Activated naive CD4-positive, alpha-beta T cell treated with Interleukin-2 at 50 U/mL for 16 hours (primary cell): ENCODE measurements at regions not wholly inside any gene's neighbourhood (a gene's known extent, or its start where the extent isn't known, plus 50 kb on each side); places are given as distances from the start of the nearest gene placed in this dataset.
"Not testable (repeated sequence)": the region's sequence is repeated elsewhere in the genome, so short reads cannot be mapped to it uniquely, and the experiment has no call there.

Experiments
- DNase-seq: peaks from one replicate; pipeline ENCODE4 v3.0.0-alpha.2; 2020

DNA sequence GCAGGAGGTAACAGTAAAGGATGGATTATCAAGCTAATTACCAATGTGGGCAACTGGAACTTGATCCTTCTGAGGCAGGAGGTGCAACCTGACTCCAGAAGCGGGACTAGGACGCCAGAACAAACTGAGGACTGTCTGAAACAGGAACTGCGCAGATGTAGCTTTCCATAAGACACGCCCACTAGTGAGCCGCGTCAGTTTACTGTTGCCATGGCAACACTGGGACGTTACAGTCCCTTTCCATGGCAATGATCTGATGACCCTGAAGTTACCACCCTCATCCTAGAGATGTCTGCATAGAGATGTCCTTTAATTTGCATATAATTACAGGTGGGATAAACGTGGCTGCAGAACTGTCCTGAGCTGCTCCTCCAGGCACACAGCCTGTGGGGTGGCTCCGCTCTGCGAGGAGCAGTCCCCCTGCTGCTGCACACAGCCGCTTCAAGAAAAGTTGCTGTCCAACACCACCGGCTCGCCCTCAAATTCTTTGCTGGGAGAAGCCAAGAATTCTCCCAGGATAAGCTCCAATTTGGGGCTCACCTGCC lies 816.6 kb downstream of the UQCRFS1 start:
- no peak for DNase-seq

DNA sequence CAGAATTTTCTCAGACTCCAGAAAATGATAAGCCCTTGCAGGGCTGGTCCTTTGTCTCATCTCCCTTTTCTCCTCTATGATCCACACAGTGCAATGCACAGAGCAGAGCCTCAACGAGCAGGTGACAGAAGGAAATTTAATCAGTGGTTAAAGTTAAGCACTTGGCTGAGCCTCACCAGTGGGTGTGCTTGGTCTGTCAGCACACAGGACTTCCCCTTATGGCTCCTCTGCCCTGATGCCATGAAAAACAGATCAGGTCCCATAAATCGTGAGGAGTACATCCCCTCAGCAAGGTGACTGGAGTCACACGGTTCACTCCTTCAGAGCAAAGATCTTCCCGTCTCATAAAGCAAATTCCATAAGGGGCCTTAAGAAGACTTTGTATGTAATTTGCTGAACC lies 818.2 kb downstream of the UQCRFS1 start:
- no peak for DNase-seq

DNA sequence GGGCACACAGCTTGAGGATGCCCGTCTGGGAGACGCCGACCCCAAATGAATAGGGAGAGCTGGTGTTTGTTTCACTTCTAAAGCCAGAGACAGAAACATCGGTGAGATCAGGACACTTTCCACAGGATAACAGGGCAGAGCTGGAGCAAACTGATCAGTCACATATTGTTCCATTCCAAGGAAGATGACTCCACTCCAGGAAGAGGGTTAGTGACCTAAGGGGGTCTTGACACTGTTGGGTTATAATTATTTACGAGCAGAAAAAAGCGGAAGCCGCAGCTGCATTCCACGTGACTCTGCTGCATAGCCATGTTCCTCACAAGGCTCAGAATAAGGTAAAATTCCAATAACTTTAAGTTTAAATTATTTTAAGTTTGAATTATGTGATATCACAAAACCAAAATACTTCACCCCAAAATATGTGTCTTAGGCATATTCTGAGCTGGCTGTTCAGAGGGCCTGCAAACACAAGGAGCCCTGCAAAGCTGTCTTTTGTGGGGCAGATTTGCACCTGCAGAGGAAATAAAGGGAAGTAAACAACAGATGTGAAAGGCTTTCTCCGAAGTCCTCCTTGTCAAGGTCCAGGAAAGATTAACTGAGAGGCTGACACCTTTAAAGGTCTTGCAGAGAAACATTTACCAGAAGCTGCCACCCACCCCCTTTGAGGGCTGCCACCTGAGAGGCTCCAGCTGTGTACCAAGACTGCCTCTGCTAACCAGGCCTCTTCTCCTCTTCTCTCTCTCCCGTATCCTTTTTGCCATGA lies 819.2 kb downstream of the UQCRFS1 start:
- DNase-seq = no peak

DNA sequence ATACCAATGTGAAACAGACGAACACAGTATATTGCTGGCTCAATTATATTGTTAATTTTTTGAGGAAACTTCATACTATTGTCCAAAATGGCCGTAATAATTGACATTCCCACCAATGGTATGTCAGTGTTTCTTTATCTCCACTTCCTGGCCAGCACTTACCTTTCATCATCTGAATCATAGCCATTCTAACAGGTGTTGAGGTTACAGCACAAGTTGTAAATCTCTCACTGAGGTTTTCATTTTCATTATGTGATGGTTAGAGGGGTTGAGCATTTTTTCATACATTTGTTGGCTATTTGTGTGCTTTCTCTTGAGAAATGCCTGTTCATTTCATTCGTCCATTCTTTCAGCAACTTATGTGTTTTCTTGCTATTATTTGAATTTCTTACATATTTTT lies 824.0 kb downstream of the UQCRFS1 start:
- DNase-seq = no peak

DNA sequence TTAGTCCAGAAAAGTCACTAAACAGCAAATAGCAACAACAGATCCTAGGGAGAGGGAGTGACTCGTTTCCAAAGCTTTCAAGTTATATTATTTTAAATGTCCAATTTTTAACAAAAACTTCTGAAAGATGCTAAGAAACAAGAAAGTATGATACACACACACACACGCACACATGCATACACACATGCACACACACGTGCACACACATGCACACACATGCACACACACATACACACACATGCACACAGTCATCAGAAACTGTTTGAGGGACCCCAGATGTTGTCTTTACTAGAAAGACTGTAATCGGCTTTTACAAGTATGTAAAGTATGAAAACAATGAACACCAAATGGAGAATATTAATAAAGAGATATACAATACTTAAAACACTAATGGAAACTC lies 825.4 kb downstream of the UQCRFS1 start:
- DNase-seq = no peak

DNA sequence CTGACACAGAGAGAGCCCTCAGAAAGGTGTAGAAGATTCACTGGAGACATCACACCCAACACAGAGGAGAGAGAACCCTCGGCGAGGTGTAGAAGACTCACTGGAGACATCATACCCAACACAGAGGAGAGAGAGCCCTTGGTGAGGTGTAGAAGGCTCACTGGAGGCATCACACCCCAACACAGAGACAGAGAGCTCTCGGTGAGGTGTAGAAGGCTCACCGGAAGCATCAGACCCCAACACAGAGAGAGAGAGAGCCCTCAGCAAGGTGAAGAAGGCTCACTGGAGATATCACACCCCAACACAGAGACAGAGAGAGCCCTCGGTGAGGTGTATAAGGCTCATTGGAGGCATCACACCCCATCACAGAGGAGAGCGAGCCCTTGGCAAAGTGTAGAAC lies 826.5 kb downstream of the UQCRFS1 start:
- DNase-seq = no peak

DNA sequence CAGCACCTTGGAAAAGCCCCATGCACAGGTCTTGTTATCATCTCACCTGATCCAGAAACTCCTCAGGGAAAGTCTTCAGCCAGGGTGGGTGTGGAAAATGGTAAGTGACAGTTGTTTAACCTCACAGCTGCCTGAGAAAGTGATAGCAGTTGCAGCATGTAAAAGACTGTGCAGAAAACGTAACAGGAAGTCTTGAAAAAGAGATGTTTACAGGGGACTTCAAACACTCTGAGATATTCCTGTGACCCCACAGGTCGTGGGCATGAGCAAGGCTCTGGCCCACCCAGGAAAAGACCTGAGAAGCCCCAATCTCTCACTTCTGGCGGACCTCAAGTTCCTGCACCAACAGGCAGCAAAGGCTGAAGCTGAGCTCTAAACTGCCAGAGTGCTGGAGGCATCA lies 826.9 kb downstream of the UQCRFS1 start:
- DNase-seq = no peak

DNA sequence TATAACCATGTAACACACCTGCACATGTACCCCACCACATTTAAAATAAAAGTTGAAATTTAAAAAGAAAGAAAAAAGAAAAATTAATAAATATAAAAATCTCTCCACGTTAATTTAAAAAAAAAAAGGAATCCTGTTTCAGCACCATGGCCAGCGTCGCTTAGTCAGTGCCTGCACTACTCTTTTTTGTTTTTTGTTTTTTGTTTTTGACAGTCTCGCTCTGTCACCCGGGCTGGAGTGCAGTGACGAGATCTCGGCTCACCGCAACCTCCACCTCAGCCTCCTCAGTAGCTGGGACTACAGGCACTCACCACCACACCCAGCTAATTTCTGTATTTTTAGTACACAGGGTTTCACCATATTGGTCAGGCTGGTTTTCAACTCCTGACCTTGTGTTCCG lies 835.9 kb downstream of the UQCRFS1 start:
- no peak for DNase-seq

DNA sequence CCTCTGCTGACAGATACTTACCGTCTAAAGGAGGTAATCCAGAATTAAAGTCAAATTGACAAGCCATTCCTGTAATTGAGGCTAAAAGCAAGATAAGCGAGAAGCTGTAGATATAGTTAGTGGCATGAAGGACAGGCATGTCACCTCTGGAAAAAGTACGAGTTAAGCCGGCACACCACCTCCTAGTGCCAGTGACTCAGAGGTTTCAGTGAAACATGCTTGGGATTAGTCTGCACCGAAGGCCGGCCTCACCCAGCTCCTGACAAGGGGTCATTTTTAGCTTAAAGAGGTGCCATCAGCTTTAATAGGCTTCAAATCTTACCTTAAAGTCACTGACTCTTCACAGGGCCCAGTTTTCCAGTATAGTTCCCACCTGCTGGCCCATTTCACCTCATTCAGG lies 838.0 kb downstream of the UQCRFS1 start:
- DNase-seq = no peak

DNA sequence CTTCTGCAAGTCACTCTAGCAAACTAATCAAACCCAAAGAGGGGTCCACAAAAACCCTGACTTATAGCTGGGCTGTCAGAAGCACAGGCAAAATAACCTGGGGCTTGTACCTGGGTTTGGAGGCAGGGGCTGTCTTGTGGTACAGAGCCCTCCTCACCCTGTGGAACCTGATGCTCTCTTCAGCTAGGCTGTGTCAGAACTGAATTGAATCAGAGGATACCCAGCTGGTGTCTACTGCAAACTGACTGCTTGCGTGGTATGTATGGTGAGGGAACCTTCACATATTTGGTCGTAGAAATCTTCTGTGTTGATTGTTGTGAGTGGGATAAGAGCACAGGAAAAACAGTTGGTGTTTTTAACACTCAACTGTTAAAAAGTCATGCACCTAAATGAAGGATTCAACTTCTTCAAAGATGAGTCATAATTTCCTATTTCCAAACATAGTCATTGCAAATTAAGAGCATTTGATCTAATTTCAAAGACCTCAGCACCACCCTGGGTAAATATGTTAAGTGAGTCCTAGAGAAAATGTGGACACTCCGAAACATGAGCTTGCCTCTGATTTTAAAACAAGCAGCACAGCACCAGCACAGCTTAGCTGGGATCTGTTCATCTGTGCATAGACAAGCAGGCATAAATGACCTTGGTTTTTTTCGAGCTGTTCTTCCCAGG lies 840.2 kb downstream of the UQCRFS1 start:
- no peak for DNase-seq

DNA sequence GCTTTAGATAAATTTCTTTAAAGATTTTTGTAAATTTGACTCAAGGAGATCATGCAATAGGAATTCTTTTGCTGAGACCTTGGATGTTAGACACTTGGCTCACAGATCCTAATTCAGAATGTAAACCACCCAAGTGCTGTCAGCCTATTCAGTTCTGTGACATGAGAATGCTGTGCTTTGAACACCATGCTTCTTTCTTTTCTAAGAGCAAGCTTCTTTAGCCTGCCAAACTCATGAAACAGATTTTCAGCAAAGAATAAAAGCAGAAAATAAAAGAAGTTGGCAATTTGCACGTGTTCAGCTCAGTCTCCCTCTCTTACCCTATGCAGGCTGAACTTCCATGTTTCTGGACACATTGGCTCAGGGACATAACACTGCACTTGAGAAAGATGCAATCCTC lies 845.8 kb downstream of the UQCRFS1 start:
- no peak for DNase-seq

DNA sequence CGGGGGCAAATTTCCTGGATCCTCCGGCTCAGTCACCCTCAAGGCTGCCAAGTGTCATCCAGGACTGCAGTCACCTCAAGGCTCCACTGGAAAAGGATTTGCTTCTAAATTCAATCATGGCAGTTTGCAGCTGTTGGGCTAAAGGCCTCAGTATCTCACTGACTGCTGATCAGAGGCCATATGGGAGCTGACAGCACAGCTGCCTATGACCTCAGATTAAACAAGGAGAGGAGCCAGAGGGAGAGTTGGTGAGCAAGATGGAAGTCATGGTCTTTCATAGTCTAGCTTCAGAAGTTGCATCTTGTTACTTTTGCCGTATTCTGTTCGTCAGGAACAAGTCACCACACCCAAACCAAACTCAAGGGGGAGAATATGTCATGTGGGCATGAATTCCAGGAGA lies 849.7 kb downstream of the UQCRFS1 start:
- no peak for DNase-seq

DNA sequence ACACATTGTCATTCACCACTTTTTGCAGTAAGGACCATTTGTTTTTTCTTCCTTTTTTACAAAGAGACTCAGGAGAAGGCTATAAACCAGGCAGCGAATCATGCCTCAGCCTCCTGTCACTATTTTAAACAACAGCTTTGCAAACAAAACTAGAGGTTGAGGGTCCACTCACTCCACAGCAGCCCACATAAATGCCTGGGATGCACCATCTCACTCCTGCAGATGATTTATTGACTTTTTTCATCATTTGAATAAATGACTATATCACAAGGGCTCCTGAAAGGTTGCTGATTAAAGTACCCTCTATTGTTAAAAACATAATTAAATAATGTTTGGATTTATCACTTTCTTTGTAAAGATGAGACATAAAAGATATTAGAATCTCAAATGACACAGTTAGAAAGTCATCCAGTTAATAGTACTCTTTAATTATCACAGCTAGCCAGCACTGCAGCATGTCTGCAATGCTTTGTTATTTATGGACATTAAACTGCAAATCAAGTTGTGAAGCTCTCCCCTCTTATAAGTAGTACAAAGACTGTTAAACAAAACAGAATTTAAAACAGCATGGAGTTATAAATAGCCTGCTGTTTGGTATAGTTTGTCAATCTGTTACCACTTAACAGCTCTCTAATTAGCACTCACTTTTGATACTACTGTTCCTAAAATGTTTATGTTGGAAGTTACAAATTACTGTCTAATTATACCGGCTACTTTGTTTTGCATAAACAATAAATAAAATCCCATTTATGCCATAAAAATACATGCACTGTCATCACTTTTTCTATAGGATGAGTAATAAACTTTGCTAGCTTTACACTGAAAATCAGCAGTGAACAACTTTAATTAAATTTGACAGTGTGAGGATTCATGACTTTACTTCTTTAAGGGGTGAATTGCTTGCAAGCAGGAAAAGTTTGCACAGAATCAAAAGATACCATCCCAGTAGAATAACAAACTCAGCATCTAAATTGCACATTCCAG lies 853.2 kb downstream of the UQCRFS1 start:
- DNase-seq = no peak

DNA sequence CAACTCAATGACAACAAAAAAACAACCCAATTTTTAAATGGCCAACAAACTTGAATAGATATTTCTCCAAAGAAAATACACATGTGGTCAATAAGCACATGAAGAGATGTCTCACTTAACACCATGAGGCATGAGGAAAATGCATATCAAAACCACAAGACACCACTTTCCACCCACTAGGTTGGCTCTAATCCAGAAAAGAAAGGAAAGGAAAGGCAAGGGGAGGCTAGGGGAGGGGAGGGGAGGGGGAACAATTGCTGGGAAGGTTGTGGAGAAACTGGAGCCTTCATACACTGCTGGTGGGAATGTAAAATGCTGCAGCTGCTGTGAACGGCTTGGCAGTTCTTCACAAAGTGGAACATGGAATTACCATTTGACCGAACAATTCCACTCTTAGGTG lies 854.3 kb downstream of the UQCRFS1 start:
- no peak for DNase-seq

DNA sequence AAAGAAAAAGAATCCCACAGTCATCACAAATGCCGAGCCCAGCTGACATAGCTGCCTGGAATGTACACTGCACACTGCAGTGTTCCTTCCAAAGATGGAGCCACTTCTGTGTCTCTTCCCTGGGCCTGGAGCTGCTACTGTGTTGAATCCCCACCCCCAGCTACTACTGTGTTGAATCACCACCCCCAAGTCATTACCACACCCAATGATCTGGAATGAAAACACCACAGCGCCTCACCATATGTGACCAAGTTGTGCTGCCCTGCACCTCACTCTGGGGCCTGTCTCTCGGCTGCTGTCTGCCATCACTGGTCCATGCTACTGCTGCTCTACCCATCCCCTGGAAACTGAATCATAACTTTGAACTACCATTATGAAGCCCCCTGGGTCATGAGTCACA lies 861.2 kb downstream of the UQCRFS1 start:
- DNase-seq = no peak

DNA sequence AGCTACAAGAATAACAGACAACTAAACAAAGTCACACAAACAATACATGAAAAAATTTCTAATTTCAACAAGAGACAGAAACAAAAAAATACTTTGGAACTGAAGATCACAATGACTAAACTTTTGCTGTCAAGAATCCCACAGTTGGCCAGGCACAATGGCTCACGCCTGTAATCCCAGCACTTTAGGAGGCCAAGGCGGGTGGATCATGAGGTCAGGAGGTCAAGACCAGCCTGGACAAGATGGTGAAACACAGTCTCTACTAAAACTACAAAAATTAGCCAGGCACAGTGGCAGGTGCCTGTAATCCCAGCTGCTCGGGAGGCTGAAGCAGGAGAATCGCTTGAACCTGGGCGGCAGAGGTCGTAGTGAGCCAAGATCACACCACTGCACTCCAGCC lies 861.6 kb downstream of the UQCRFS1 start:
- not testable (repeated sequence) for DNase-seq

DNA sequence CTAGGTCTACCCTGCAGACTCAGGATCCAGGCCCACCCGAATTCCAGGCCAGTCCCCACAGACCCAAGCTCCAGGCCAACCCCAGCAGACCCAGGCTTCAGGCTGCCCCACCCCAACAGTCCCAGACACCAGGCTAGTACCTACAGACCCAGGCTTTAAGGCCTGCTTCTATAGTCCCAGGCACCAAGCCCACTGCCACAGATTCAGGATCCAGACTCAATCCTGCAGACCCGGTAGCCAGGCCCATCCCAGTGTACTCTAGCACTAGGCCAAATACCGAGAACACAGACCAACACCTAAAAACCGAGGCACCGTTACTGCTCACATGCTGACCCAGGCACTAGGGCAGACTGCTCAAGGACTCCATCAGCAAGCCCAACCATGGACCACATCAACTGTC lies 862.3 kb downstream of the UQCRFS1 start:
- DNase-seq = no peak

DNA sequence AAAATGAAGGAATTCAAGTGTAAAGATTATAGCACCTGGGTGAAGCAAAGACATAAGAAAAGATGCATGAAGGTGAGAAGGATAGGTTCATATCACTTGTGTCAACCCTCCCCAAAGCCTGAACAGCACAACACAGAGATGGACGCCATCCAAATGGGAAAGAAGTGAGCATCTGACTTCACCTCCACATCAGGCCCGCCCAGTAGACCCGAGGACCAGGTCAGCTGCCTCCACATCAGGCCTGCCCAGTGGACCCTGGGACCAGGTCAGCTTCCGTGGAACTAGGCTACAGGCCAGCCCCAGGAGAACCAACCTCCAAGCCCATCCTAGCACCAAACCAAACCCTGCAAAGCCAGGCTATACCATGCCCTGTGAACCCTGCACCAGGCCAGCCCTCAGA lies 862.9 kb downstream of the UQCRFS1 start:
- DNase-seq = no peak

DNA sequence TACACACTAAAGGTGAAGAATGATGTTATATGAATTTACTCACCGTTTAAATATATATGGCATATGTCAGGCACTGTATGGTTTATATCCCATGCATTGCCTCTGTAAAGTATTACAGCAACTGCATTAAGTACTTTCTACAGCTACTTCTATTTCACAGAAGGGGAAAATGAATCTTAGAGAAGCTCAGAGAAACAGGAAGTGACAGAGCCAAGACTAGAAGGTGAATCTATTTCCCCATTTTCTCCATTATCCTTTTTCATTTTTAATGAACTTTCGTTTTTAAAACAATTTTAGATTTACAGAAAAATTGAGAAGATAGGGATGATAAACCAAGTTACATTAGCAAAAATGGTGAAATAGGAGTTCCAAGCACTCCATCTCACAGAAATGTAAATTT lies 863.3 kb downstream of the UQCRFS1 start:
- no peak for DNase-seq

DNA sequence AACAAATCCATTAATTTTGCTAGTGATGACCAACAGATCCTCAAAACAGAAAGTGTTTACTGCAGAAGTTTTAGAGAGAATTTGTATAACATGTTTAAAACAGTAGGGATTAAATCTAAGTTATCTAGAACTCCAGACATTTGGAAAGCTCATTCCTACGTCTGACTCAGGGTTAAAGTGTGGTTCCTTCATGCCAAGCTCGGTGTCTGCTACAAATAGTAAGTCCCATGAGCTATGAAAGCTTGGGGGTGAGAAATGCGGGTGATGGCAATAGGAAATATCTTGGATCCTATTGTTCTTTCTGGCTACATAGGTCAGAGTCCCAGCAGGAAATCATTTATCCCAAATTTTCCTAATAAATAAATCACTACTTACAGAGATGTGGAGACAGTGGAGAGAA lies 867.1 kb downstream of the UQCRFS1 start:
- no peak for DNase-seq

DNA sequence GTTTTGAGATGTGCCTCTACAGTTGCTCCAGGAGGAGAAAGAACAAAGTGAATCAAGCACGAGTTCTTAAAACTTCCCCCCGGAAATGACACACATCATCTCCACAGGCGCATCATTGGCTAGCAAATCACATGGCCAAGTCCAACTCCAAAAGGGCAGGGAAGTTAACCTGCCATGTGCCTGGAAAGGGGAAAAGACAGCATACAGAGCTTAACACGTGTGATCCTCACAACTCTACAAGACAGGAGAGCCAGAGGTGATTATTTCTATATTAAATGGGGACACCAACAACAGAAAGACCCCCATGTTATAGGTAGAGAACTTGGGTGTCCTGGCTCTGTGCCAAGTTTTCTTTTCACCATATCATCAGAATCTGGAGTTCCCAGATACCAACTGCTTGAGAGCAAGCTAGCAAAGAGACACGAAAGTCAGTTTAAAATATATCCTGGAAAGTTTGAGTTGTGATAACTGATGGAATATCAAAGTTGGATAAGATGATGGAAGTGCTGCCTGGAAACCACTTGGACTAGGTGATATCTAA lies 871.1 kb downstream of the UQCRFS1 start:
- DNase-seq = no peak

DNA sequence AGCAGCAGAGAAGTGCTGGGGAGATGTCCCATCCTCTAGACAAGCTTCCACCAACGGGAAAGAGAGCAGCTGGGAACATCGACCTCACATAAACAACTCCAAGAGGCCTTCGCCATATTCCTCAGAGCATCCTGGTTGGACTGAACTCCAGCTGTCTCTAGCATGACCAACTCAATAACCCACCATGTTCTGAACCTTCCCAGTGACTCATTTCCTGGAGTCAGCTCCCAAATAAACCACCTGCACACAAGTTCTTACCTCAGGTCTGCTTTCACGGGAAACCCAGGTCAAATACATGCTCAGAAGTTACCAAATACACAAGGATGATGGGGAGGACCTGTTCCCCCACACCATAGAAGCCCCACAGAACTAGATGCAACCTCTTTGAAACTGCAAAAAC lies 878.5 kb downstream of the UQCRFS1 start:
- DNase-seq = no peak

DNA sequence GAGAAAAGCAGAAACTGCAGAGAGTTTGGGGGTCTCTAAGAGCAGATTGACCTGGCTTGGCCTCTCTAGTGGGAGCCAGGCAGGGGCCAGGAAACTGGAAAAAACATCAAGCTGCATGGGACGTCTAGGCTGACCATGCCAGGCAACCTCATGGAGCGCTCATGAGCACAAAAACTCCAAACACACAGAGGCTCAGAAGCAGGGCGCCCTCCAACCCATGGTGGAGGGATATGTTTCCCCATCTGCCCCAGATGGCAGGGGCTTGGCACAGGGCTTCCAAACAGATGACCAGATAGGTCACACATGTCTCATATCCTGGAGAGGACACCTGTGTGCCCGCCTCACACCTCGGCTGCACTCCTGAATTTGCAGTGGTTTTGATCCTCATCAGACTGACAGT lies 879.0 kb downstream of the UQCRFS1 start:
- no peak for DNase-seq
